GM19351 (cell line): ENCODE measurements at regions not wholly inside any gene's neighbourhood (a gene's known extent, or its start where the extent isn't known, plus 50 kb on each side); places are given as distances from the start of the nearest gene placed in this dataset.

Experiments used
- ATAC-seq: cut with Tn5 transposase; IDR thresholded peaks from one replicate; pipeline ENCODE4 v1.9.1; 2021; ENCODE audit warnings: mild to moderate bottlenecking, moderate library complexity; ENCODE audit not compliant: unreplicated experiment

DNA sequence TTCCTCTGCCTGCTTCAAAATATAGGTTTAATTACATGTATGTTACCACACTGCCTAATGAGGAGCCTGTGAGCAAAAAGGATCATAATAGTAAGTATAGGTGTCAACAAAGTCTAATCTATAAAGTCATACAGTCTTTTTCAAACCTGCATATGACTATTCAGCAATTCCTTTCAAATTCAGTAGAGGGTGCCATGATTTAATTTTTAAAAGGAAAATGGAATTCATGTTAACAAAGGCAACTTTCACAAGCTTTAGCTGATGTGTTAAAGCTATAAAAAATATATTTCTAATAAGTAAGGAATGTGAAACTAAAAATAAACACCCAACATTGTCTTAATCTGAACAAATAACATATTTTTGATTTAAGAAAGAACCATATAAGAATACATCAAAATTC lies 52.1 kb downstream of the MPP7 start:
- no peak for ATAC-seq

DNA sequence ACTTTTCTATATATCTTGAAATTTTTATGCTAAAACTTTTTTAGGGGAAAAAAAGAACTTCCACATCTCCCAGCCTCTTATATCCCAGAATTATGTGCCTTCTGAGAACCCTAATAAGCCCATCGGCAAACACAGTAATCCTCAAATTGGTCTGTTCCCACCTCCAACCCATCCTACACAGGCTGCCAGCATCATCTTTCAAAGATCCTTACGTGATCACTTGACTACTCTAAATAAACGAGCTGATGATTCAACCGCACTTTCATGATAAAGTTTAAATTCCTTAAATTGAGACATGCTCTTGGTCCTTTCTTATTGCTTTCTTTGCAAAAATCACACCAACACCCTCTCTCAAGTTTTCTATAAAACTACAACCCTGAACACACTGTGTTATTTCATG lies 52.5 kb downstream of the MPP7 start:
- no peak for ATAC-seq

DNA sequence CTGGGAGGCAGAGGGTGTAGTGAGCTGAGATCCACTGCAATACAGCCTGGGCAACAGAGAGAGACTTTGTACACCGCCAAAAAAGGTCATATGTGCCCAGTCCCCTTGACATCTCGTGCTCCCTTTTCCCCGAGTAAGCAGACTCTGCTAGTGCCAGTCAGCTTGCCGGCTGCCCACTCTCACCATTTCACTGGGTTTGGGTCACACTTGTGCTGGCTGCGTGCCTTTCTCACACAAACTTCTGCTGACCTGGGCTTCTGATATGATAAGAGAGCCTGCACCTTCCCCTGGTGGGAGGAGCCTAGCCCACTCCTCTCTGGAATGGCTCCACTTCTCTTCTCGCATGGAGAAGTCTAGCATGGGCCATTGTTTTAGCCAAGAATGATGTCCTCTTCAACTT lies 53.4 kb downstream of the MPP7 start:
- ATAC-seq = no peak

DNA sequence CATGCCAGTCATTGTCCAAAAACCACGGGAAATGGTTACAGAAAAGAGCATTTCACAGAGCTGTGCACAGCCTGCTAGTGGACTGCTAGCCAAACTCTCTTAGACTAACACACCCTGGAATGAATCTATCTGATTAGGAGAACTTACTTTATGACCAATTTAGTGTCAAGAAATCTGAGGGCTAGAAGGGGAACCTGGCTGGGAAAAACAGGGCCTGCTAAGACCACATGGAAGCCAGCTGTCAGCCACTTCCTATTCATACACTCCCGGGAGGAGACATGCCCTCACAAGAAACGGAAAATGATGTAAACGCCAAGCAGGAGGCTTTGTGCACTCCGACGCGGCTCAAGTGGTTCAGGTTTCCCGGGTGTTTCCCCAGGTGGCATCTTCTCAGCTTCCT lies 54.8 kb downstream of the MPP7 start:
- ATAC-seq = no peak

DNA sequence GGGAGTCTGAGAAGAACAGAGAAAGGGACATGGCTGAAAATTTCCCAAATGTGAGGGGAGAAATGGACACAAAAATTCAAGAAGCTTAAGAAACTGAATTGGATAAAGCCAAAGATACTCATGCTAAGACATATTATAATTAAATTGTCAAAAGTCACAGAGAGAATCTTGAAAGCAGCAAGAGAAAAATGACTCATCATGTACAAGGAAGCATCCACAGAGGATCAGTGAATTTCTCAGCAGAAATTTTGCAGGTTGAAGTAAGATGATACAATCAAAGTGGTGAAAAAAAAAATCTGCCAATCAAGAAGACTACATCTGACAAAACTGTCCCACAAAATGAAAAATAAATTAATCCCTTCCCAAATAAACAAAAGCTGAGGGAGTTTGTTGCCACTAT lies 56.8 kb downstream of the MPP7 start:
- ATAC-seq = no peak

DNA sequence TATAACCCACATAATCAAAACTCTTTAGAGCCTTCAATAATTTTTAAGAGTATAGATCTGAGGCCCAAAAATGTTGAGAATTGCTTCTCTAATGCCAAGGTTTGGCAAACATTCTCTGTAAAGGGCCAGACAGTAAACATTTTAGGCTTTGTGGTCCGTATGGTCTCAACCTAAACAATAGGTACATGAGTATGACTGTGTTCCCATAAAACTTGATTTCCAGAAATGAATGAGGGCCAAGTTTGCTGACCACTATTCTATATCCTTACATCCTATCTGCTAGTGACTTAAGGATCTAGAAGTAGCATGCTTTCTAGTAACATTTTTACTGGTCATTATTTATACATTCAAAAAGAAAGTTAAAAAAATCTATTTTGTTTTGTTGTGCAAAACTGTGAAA lies 58.9 kb downstream of the MPP7 start:
- ATAC-seq = no peak

DNA sequence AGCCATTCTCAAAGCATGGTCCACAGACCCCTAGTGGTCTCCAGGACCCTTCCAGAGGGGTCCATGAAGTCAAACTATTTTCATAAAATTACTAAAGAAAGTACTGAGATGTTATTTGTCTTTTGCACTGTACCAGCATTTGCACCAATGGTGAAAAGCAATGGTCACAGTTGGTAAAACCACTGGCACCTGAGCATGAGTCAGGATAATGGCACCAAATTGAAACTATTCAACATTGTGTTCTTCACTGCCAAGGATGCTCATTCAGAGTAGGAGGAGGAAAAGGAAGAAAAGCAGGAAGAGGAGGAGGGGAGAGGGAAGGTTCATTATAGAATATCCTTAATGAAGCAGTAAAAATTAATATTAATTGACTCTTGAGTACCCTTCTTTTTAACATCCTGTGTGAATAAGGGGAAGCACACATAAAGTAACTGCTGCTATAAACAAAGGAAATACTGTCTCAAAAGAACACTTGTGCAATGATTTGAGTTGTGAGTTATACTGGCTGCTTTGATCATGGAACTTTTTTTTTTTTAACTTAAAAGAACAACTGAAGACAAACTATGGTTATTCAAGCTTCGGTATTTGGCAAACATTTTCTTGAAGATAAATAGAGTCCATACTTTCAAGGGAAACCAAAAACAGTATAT lies 60.2 kb downstream of the MPP7 start:
- ATAC-seq = no peak

DNA sequence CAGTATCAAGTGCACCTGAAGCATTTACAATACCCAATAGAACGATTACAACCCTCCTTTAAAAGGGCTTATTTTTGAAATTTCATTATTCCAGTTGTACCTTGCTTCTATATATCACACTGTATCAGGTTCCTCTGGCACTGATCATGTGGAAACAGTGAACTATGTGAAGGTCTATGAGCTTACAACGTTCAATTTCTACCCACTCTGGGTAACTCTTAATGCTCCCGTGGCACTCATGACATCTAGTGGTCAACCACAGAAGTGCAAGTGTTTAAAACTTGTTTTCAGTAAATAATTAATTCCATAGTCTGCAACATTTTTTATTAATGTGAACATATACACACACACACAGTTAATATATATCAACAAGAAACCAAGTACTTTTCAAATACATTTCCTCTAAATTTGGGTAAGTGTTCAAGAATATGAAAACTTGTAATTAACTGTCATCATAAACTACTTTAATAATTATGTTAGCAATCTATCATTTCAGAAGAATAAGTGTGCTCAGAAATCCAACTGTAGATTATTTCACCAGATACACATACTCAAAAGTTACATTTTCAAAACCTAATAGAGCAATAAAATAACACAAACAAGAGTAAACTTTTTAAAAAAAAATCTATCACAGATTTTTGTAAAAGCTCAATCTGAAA lies 61.0 kb downstream of the MPP7 start:
- ATAC-seq = peak; percentile 87

DNA sequence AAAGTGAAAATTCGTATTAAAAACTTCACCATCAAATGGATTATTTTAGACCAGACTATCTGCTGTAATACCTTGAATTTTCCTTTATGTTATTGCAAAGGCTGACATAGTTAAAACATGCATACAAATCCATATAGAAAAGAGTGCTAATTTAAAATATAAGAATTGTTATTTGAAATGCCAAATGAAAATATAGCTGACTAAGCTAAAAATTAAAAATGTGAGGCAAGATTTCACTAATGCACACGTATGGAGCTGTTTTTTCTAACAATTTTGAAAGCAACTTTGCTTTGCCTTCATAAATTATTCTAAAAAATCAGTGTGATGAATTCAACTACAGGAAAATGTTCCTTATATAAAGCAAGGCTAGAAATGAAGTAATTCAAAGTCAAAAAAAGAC lies 62.5 kb downstream of the MPP7 start:
- ATAC-seq = no peak

DNA sequence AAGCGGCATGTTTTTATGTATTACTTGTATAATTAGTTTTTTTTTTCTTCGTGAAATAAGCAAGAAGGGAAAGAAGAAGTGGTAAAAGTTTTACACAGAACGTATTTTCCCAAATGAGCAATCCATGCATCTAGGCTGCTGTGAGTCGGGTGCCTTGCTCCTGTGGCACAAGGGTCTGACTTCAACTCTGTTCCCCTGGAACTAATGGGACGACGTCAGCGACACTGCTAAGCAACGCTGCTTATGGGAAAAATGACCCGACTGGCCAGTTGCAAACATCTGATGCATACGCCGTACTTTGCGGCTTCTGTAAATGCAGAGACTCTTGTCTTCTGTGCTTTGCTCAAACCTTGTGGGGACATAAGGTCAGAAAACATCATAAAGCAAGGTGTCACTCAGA lies 66.3 kb downstream of the MPP7 start:
- no peak for ATAC-seq

DNA sequence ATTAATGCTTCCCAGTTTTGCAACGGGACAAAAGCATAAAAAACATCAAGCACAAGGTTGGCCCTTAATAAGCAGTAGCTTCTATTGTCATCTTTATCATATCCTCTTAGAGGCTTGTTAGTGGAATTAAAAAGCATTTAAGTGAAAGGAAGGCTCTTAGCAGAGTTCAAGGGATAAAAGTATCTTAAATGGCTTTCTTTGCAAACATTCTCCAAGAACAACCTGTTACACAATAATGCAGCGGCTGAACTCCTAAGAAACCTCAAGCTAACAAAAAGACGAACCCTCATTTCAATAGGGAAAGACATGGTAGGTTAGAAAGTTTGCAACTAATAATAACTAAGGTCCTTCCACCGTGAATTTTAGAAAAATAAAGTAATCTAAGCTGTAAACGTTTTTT lies 82.1 kb downstream of the MPP7 start:
- ATAC-seq = no peak

DNA sequence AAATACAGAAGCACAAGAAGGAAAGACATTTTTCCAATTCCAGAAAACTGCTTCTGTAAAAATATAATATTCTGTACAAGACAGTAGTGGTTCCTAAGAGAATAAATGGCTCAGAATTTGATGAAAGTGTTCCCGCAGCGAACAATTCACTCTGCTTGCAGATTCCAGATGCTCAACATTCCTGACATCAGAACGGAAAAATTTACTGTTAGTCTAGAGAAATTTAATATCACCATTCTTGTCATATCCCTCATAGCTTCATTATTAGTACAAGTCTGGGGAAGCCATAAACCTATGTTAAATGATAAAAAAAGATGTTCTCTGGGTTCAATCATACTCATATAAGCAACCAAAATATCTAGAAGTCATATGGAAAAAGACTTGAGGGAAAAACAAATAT lies 83.6 kb downstream of the MPP7 start:
- no peak for ATAC-seq

DNA sequence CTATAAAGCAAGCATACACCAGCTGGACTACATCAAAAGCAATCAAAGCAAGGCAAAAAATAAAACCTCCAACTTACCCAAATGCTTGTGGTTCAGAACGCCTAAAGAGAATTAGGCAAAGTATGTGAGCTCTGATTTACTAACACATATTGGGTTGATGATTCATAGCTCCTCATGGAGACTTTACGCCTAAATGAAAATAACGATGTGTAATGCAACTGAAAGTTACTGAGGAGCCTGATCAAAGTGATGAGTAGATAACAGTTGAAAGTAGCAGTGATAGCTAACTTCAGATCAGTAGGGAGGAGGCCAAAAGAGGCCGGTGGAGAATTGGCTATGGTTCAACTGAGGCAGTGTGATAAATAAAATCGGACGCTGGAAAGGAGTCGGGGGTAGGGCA lies 85.0 kb downstream of the MPP7 start:
- no peak for ATAC-seq

DNA sequence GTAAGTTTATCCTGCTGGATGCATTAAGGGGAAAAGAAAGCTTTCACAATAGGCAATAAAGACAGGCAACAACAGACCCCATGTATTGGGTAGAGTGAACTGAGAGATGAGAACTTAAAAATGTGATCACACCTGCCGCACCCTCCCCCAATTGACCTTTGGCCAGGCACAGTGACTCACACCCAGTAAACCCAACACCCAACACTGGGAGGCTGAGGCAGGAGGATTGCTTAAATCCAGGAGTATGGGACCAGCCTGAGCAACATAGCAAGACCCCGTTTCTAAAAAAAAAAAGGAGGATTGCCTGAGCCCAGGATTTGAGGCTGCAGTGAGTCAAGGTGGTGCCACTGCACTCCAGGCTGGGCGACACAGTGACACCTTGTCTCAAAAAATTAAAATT lies 86.9 kb downstream of the MPP7 start:
- ATAC-seq = no peak

DNA sequence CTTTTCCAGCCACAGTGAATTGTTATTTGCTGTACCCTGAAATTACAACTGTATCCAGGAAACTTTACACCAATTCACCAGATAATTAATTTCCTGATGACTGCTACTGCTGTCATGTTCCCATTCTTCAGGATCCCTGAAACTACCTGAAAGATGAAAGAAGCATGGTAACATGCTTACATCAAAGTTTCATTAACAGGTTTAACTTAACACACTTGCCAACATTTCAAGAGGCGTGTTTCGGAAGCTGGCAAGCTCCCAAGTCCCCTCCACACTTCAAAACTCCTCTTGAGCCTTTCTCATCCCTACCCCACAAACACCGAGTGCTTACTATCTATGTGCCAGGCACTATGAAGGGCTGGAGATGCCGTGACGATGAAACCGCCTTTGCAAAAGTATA lies 88.6 kb downstream of the MPP7 start:
- no peak for ATAC-seq

DNA sequence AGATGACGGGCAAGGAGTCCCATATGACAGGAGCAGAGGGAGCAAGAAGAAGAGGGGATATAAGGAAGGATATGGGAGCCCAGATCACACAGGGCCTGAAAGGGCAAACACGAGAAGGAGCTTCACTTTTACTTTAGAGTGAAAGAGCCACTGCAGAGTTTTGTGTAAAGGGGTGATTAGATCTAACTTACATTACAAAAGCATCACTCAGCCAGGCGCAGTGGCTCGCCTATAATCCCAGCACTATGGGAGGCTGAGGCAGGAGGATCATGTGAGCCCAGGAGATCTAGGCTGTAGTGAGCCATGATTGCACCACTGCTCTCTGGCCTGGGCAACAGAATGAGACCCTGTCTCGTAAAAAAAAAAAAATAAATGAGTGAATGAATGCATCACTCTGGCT lies 91.1 kb downstream of the MPP7 start:
- ATAC-seq = no peak

DNA sequence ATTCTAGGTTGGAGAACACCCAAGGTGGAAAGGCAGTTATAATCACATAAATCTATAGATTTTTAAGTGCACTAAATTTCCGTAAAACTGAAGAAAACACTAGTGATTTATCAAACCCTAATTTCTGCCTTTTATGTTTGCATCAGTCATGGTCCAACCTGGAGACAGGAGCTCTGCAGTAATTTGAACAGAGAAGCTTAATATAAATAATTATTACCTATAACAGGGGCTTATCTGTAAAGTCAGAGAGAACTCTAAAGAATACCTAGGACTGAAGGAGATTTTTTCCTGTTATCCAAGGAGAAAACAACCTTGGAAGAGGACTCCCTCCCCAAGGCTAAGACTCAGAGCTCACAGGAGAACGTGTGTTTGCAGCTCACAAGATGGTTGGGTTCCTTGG lies 95.1 kb downstream of the MPP7 start:
- ATAC-seq = no peak

DNA sequence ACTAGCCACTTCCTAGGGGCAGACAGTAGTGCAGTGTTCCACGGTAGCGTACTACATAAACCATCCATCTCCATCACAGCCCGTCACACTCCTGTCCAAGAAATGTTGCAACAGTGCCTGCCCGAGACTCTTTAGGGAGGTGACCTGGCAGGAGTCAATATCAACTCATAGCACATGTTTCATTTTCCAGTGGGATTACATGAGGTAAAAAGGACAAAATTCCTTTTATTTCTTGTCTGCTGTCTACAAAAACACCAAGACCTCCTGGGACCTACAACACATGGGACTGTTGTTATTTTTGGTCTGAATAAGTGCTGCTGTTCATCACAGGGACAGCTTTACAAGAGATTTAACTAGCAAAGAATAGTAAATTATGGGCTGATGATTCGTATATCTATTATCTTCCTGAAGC lies 99.9 kb downstream of the MPP7 start:
- no peak for ATAC-seq

DNA sequence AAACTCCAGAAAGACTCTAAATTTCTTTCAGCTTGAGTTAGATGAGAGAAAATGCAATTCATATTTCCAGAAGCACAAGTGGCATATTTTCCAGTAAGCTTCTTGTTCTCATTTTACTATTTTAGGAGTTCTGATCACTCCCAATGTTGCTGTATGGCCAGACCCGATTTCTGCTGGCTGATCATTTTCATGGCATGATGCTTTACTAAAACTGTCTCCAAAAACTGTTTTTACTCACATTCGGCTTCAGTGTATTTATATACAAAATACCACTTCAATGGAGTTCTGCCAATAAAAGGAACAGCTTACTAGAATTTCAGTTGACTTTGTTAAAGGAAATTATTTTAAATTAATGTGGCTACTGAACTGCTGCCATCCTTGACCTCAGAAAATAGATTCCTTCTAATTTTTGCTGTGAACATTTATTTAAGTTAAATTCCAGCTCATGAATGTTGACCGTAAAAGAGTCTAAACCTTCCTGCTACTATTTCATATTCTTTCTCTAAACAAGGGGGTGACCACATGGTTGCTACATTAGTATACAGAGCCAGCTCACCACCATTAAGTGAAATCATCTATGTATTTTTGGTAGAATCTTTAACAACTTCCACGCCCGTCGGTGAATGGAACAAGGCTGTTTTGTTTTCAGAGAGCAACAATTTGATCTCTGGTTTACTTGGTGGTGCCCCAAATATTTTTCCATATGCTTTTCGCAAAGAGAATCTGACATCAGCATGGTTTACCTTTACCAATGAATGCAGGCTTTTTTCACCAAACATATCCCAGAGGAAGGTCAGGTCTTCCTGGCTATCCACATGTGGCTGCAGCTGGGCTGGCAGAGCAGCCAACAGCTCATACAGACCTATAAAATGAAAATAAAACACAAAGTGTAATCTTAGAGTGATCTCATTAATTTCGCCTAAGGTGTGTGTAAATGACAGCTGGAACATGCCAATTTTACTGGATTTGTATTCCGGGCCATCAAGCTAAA lies 101.2 kb downstream of the MPP7 start:
- ATAC-seq = no peak

DNA sequence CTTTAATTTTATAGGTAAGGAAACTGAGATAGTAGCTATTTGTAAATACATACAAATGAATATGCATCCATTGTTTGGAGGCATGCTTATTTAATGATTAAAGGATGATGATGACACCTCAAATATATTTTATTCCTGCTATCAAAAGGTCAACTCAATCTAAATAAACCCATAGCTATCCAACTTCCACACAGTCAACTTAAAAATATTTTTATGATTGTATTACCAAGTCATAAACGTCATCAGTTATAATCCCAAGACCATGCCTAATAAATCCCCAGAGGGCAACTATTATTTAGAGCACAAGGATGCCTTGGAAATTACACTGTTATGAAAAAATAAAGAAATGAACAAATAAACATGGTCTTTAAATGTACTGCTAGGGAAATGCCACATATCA lies 102.1 kb downstream of the MPP7 start:
- no peak for ATAC-seq

DNA sequence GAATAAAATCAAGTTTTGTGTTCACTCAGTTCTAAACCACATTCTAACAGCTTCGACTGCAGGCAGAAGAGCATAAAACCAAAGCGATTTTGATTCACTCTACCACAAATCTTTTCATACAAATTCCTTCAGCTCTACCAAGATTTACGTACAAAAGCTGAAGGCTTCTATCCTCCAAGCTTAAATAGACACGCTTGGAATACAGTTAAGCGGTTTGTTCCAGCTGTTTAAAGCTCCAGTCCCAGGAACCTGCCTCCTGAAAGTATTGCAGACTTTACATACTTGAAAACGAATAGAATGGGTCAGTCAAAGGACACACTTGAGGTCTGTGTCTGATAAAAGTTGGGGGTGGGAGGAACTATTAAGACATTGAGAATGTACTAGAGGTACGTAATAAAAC lies 102.9 kb downstream of the MPP7 start:
- ATAC-seq = no peak

DNA sequence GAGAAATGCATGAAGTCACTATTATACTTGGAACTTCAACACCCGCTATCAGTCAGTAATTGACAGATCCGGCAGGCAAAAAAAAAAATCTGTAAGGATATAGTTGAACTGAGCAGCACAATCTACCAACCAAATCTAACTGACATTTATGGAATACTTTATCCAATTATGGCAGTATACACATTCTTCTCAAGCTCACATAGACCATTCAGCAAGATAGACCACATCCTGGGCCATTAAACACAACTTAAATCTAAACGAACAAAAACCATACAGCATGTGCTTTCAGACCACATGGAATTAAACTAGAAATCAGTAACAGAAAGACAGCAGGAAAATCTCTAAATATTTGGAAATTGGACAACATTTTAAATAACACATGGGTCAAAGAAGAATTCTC lies 112.7 kb downstream of the MPP7 start:
- ATAC-seq = no peak
